ENCODE measurements at regions not wholly inside any gene's neighbourhood (a gene's known extent, or its start where the extent isn't known, plus 50 kb on each side); places are given as distances from the start of the nearest gene placed in this dataset.
A peak's percentile ranks its signal among the peaks of the same experiment; 100 is the strongest.

DNA sequence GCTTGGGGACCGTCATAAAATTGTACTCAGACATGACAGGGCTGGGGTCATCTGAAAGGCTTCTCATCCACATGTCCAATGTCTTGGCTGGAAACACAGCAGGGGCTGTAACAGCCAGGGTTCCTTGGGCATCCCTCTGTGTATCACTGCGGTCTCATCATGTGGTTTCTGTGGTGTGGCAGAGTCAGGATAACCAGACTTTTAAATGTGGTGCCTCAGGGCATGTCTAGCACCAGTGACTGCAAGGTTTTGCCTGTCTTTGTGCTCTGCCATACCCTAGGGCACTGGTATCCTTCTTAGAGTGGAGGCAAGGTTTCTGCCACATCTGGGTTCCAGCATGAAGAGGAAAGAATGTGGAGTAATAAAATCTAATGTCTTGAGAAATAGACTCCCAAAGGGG is 124.2 kb downstream of the PLEKHG1 start:
- ATAC-seq = 0 out of 3 replicates have a peak, but pooled peaks have one; percentile 5
- Histone ChIP-seq H3K36me3 (ENCODE audit: control insufficient read depth in 2 of 2, insufficient read depth in 2 of 2, low read length in 1 of 2) (no peaks in the 10 kb centered on the region), H3K27ac (ENCODE audit: control insufficient read depth, insufficient read depth) (no peak overlapping the region), H3K4me3 (no peak overlapping the region), H3K27me3 (replicated peaks in 1 of 2; ENCODE audit: control insufficient read depth in 2 of 2, insufficient read depth in 2 of 2, low read length in 1 of 2) (no peaks in the 10 kb centered on the region), H3K4me2 (ENCODE audit: control insufficient read depth, insufficient read depth) (no peak overlapping the region; the same call in 1 of the 2 replicates), H3K9ac (ENCODE audit: control insufficient read depth, insufficient read depth, low read length) (no peak overlapping the region), H2AFZ (ENCODE audit: control insufficient read depth, low read depth, low read length) (no peak overlapping the region), H3K79me2 (ENCODE audit: control insufficient read depth, insufficient read depth, low read length) (no peaks in the 10 kb centered on the region; the same call in 1 of the 2 replicates), H3K4me1 (ENCODE audit: control insufficient read depth, insufficient read depth, low read length) (peaks cover 19% of the 10 kb centered on the region), H3K9me3 (replicated peaks; ENCODE audit: control insufficient read depth, insufficient read depth, low read length) (no peaks in the 10 kb centered on the region), H4K20me1 (ENCODE audit: control insufficient read depth, insufficient read depth) (no peaks in the 10 kb centered on the region)
- no peak for TF ChIP-seq RB1 (IDR thresholded peaks at IDR 0.05; ENCODE audit: borderline replicate concordance)
- TF ChIP-seq NR2C1 (IDR thresholded peaks at IDR 0.05) = no peak
- no peak for TF ChIP-seq JUND (IDR thresholded peaks at IDR 0.05; ENCODE audit: low read depth, low read length)
- TF ChIP-seq, protein P1, sequence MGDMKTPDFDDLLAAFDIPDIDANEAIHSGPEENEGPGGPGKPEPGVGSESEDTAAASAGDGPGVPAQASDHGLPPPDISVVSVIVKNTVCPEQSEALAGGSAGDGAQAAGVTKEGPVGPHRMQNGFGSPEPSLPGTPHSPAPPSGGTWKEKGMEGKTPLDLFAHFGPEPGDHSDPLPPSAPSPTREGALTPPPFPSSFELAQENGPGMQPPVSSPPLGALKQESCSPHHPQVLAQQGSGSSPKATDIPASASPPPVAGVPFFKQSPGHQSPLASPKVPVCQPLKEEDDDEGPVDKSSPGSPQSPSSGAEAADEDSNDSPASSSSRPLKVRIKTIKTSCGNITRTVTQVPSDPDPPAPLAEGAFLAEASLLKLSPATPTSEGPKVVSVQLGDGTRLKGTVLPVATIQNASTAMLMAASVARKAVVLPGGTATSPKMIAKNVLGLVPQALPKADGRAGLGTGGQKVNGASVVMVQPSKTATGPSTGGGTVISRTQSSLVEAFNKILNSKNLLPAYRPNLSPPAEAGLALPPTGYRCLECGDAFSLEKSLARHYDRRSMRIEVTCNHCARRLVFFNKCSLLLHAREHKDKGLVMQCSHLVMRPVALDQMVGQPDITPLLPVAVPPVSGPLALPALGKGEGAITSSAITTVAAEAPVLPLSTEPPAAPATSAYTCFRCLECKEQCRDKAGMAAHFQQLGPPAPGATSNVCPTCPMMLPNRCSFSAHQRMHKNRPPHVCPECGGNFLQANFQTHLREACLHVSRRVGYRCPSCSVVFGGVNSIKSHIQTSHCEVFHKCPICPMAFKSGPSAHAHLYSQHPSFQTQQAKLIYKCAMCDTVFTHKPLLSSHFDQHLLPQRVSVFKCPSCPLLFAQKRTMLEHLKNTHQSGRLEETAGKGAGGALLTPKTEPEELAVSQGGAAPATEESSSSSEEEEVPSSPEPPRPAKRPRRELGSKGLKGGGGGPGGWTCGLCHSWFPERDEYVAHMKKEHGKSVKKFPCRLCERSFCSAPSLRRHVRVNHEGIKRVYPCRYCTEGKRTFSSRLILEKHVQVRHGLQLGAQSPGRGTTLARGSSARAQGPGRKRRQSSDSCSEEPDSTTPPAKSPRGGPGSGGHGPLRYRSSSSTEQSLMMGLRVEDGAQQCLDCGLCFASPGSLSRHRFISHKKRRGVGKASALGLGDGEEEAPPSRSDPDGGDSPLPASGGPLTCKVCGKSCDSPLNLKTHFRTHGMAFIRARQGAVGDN (IDR thresholded peaks at IDR 0.05) = no peak
- no peak for TF ChIP-seq POLR2AphosphoS5 (IDR thresholded peaks at IDR 0.05; ENCODE audit: low read length)
- TF ChIP-seq, protein P2, sequence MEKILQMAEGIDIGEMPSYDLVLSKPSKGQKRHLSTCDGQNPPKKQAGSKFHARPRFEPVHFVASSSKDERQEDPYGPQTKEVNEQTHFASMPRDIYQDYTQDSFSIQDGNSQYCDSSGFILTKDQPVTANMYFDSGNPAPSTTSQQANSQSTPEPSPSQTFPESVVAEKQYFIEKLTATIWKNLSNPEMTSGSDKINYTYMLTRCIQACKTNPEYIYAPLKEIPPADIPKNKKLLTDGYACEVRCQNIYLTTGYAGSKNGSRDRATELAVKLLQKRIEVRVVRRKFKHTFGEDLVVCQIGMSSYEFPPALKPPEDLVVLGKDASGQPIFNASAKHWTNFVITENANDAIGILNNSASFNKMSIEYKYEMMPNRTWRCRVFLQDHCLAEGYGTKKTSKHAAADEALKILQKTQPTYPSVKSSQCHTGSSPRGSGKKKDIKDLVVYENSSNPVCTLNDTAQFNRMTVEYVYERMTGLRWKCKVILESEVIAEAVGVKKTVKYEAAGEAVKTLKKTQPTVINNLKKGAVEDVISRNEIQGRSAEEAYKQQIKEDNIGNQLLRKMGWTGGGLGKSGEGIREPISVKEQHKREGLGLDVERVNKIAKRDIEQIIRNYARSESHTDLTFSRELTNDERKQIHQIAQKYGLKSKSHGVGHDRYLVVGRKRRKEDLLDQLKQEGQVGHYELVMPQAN (conservative IDR thresholded peaks at IDR 0.05) = no peak
- TF ChIP-seq TBL1XR1 (IDR thresholded peaks at IDR 0.05; ENCODE audit: low read depth, low read length) = no peak
- TF ChIP-seq HDAC2 (IDR thresholded peaks at IDR 0.05) = no peak
- no peak for TF ChIP-seq TCF3 (IDR thresholded peaks at IDR 0.05; ENCODE audit: borderline replicate concordance, insufficient read depth, low read depth, low read length)
- ChIA-PET SMC1A (ENCODE audit: uncharacterized antibody, unreplicated experiment) (interaction anchor here (0.6 to 2.9 kb wide), 10 partner anchors 15 to 1818 kb away, joined by 3 to 9 read pairs (median 4); partner anchors contain the start of gene PLEKHG1), POLR2A (interaction anchor here (0.7 kb wide), 1 partner anchor 485 kb away, joined by 4 read pairs; no protein-coding TSS in a partner anchor), RAD21 (ENCODE audit: unreplicated experiment) (interaction anchor here (1.2 to 1.9 kb wide), 2 partner anchors 41 to 125 kb away, joined by 3 to 4 read pairs; no protein-coding TSS in a partner anchor), CTCF (interaction anchor here (1.0 to 2.2 kb wide), 3 partner anchors 18 to 38 kb away, joined by 3 to 6 read pairs (median 3); no protein-coding TSS in a partner anchor)
- no peak for FAIRE-seq
- 71% methylated on average over 2 of the region's 2 CpGs for WGBS (ENCODE audit: insufficient coverage, insufficient replicate concordance, low lambda C conversion rate, missing lambda C conversion rate)
- BruUV-seq (replicated peaks) = no TSS peak
- in situ Hi-C loops (cut with MboI) = no loop called here
- no peak for DNase-seq (ENCODE audit: low read depth, low spot score)
- intact Hi-C loops (cut with micrococcal nuclease; ENCODE audit: unreplicated experiment) = loop anchor here (1.0 kb wide), 1 partner anchor 9 kb away; no protein-coding TSS in a partner anchor

Measured in GM12878 (cell line).